ENCODE measurements at regions not wholly inside any gene's neighbourhood (a gene's known extent, or its start where the extent isn't known, plus 50 kb on each side); places are given as distances from the start of the nearest gene placed in this dataset.

DNA sequence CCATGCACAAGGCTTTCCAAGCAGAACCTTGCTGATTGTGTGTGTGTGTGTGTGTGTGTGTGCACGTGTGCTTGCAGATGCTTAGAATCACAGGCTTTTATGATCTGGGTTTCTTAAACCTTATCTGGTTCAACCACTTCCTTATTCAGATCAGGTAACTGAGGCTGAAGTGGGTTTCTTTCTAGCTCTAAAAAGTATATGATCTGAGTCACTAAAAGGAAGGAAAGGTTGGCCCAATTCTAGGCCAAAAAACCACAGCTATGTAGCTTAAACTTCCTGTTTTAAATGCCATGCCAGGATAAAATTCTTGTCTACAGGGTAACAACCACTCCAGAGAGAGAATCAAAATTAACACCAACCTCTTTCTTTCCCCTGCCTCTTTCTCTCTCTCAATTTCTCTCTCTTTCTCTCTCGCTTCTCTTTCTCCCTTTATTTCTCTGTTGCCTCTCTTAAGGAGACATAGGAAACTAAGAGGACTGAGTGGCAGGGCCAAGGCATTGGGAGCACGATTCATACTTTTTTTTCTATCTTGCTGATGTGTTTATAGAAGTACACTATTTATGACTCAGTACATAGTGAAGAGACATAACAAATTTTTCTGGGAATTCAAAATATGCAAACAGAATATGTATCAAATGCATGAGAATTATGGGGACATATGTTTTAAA is 140.3 kb downstream of the TRIB2 start:
- TF ChIP-seq REST (tag by site-specific recombination; IDR thresholded peaks at IDR 0.05) = no peak
- TF ChIP-seq, protein P1, sequence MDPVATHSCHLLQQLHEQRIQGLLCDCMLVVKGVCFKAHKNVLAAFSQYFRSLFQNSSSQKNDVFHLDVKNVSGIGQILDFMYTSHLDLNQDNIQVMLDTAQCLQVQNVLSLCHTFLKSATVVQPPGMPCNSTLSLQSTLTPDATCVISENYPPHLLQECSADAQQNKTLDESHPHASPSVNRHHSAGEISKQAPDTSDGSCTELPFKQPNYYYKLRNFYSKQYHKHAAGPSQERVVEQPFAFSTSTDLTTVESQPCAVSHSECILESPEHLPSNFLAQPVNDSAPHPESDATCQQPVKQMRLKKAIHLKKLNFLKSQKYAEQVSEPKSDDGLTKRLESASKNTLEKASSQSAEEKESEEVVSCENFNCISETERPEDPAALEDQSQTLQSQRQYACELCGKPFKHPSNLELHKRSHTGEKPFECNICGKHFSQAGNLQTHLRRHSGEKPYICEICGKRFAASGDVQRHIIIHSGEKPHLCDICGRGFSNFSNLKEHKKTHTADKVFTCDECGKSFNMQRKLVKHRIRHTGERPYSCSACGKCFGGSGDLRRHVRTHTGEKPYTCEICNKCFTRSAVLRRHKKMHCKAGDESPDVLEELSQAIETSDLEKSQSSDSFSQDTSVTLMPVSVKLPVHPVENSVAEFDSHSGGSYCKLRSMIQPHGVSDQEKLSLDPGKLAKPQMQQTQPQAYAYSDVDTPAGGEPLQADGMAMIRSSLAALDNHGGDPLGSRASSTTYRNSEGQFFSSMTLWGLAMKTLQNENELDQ (tag by site-specific recombination; IDR thresholded peaks at IDR 0.05; ENCODE audit: low read depth) = no peak
- no peak for TF ChIP-seq ZNF2 (tag by site-specific recombination; IDR thresholded peaks at IDR 0.05)
- H3K4me1 ChIP-seq (ENCODE audit: control insufficient read depth, insufficient read depth, low read length) = no peaks in the 10 kb centered on the region
- H3K27ac ChIP-seq (ENCODE audit: extremely low read depth, low read depth, low read length) = no peak overlapping the region
- ChIA-PET CTCF (interaction anchor here (0.8 kb wide), 1 partner anchor 272 kb away, joined by 3 read pairs; no protein-coding TSS in a partner anchor), POLR2A (no interaction called here)
- H3K9me3 ChIP-seq (ENCODE audit: control insufficient read depth, insufficient read depth, low read depth, low read length) = no peaks in the 10 kb centered on the region
- H3K36me3 ChIP-seq (ENCODE audit: control insufficient read depth in 2 of 2, insufficient read depth in 1 of 2, low read length in 2 of 2) = no peaks in the 10 kb centered on the region
- no peak overlapping the region for H3K4me3 ChIP-seq (ENCODE audit: low read depth, low read length)

DNA sequence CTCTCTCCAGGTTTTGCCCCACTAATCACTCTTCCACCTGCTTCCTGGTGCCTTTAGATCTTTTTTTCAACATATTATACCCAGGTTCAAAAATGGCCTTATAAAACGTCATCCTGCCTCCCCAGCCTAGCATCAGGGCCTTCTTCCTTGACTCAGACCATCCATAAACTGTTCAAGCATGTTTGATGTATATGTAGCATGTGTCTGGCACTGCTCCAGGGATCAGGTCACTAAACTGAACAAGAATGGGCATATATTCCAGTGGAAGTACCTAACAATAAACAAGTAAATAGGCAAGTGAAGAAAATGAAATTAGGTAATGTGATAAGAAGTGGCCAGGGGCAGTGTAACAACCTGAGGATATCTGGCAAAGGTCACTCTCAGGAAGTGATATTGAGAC is 141.2 kb downstream of the TRIB2 start:
- Histone ChIP-seq H3K9me3 (ENCODE audit: control insufficient read depth, insufficient read depth, low read depth, low read length) (no peaks in the 10 kb centered on the region), H3K4me1 (ENCODE audit: control insufficient read depth, insufficient read depth, low read length) (no peaks in the 10 kb centered on the region), H3K36me3 (ENCODE audit: control insufficient read depth in 2 of 2, insufficient read depth in 1 of 2, low read length in 2 of 2) (no peaks in the 10 kb centered on the region), H3K27ac (ENCODE audit: extremely low read depth, low read depth, low read length) (no peak overlapping the region), H3K4me3 (ENCODE audit: low read depth, low read length) (no peak overlapping the region)
- POLR2A ChIA-PET = no interaction called here
- CTCF ChIA-PET = no interaction called here
- TF ChIP-seq ZNF776 (tag by site-specific recombination; IDR thresholded peaks at IDR 0.05; ENCODE audit: borderline replicate concordance) (no peak), ZNF510 (tag by site-specific recombination; IDR thresholded peaks at IDR 0.05; ENCODE audit: insufficient replicate concordance) (no peak), BCL11A (tag by site-specific recombination; IDR thresholded peaks at IDR 0.05; ENCODE audit: low read depth) (no peak), ZNF837 (tag by site-specific recombination; IDR thresholded peaks at IDR 0.05) (no peak), ZNF433 (tag by site-specific recombination; IDR thresholded peaks at IDR 0.05; ENCODE audit: low read depth) (no peak)

- no peaks in the 10 kb centered on the region for H3K4me1 ChIP-seq (ENCODE audit: control insufficient read depth, insufficient read depth, low read length)
- CTCF ChIA-PET = no interaction called here
- H3K4me3 ChIP-seq (ENCODE audit: low read depth, low read length) = no peak overlapping the region
- TF ChIP-seq ZNF146 (tag by site-specific recombination; IDR thresholded peaks at IDR 0.05) = no peak
- POLR2A ChIA-PET = no interaction called here
- H3K27ac ChIP-seq (ENCODE audit: extremely low read depth, low read depth, low read length) = no peak overlapping the region
- no peaks in the 10 kb centered on the region for H3K36me3 ChIP-seq (ENCODE audit: control insufficient read depth in 2 of 2, insufficient read depth in 1 of 2, low read length in 2 of 2)
- no peaks in the 10 kb centered on the region for H3K9me3 ChIP-seq (ENCODE audit: control insufficient read depth, insufficient read depth, low read depth, low read length)
Measured at GRCh38 chr2:12858786-12859185, 142.1 kb downstream of the TRIB2 start.

DNA sequence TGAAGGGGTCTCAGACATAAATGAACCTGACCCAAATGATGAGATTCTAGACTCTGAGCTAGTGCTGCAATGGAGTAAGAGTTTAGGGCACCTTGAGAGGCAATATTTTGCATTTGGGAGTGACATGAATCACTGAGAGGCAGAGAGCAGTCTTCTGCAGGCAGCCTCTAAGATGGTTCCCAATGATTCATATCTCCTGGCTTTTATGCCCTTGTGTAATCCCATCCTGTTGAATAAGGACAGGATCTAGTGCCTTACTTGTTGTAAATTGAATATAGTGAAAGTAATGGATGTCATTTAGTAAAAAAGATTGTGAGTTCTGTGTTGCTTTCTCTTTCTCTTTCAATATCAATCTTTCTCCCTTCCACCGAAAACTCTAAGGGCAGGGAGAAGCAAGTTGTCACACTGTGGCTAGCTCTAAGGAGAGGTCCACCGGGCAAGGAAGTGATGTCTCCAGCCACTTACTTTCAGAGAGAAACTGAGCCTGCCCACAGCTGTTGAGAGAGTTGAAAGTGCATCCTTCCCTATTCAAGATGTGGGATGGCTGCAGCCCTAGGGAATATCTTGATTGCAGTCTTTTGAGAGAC is 144.7 kb downstream of the TRIB2 start:
- no peaks in the 10 kb centered on the region for H3K4me1 ChIP-seq (ENCODE audit: control insufficient read depth, insufficient read depth, low read length)
- no peaks in the 10 kb centered on the region for H3K9me3 ChIP-seq (ENCODE audit: control insufficient read depth, insufficient read depth, low read depth, low read length)
- ChIA-PET CTCF (no interaction called here), POLR2A (no interaction called here)
- no peaks in the 10 kb centered on the region for H3K36me3 ChIP-seq (ENCODE audit: control insufficient read depth in 2 of 2, insufficient read depth in 1 of 2, low read length in 2 of 2)
- no peak overlapping the region for H3K4me3 ChIP-seq (ENCODE audit: low read depth, low read length)
- H3K27ac ChIP-seq (ENCODE audit: extremely low read depth, low read depth, low read length) = no peak overlapping the region
- TF ChIP-seq, protein P2, sequence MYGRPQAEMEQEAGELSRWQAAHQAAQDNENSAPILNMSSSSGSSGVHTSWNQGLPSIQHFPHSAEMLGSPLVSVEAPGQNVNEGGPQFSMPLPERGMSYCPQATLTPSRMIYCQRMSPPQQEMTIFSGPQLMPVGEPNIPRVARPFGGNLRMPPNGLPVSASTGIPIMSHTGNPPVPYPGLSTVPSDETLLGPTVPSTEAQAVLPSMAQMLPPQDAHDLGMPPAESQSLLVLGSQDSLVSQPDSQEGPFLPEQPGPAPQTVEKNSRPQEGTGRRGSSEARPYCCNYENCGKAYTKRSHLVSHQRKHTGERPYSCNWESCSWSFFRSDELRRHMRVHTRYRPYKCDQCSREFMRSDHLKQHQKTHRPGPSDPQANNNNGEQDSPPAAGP (tag by site-specific recombination; IDR thresholded peaks at IDR 0.05) = no peak
- TF ChIP-seq AEBP2 (tag by site-specific recombination; IDR thresholded peaks at IDR 0.05; ENCODE audit: borderline replicate concordance) (no peak), KLF7 (tag by site-specific recombination; IDR thresholded peaks at IDR 0.05; ENCODE audit: borderline replicate concordance) (no peak), ZNF621 (tag by site-specific recombination; IDR thresholded peaks at IDR 0.05) (no peak), WT1 (tag by site-specific recombination; IDR thresholded peaks at IDR 0.05) (no peak), ZNF335 (tag by site-specific recombination; conservative IDR thresholded peaks at IDR 0.05) (no peak), HOXA7 (CRISPR knock-in tag; IDR thresholded peaks at IDR 0.05; ENCODE audit: borderline replicate concordance) (no peak)
